ENCODE measurements at regions not wholly inside any gene's neighbourhood (a gene's known extent, or its start where the extent isn't known, plus 50 kb on each side); places are given as distances from the start of the nearest gene placed in this dataset.
"Not testable (repeated sequence)": the region's sequence is repeated elsewhere in the genome, so short reads cannot be mapped to it uniquely, and the experiment has no call there.

DNA sequence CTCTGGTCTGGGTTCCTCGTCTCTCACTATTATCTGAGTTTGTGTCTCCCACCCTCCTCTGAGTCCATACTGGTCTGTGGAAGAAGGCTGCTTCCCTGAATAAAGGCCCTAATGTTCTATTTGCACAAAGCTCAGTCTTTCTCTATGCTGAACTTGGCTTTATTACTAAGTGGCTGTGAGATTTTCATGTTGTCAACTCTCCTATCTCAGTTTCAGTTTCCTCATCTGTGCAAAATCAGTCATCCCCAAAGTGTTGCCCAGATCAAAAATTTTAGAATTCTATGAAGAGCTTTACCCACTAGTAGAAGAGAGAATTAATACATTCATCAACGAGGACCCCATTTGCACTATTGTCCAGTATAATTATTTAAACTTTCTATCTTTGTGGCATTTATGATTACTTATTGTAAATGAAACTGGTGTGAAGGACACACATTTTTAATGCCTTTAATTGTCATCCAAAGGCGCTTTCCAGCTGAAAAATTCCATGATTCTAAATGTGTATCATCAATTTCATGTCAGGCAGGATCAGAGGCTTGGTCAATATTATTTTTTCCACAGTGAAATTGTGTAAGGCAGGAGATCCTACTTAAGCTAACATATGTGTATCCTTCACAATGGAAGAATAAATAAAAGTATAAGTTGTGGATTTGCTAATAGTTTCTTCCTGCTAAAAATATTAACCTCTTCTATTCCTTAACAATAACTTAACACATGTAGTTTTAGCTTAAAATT lies 79.1 kb upstream of the EEA1 start:
- DNase-seq (ENCODE audit: low spot score) = no peak
- H3K4me2 ChIP-seq (ENCODE audit: low read length) = no peak overlapping the region
- H3K4me1 ChIP-seq (ENCODE audit: insufficient read depth, low read length, poor library complexity, severe bottlenecking) = peaks cover 6% of the 10 kb centered on the region
- no peaks in the 10 kb centered on the region for H4K20me1 ChIP-seq (ENCODE audit: insufficient read depth, low read length)
- ChIA-PET POLR2A (interaction anchor here (0.6 to 4.4 kb wide), 15 partner anchors 9 to 656 kb away, joined by 3 to 29 read pairs (median 3); no protein-coding TSS in a partner anchor), CTCF (ENCODE audit: unreplicated experiment) (no interaction called here)
- H3K27ac ChIP-seq (ENCODE audit: low read depth, low read length, poor library complexity, severe bottlenecking) = no peak overlapping the region
- H3K79me2 ChIP-seq (ENCODE audit: insufficient read depth, low read depth, low read length) = no peaks in the 10 kb centered on the region
- BruUV-seq (replicated peaks) = no TSS peak
- TF ChIP-seq, protein P1, sequence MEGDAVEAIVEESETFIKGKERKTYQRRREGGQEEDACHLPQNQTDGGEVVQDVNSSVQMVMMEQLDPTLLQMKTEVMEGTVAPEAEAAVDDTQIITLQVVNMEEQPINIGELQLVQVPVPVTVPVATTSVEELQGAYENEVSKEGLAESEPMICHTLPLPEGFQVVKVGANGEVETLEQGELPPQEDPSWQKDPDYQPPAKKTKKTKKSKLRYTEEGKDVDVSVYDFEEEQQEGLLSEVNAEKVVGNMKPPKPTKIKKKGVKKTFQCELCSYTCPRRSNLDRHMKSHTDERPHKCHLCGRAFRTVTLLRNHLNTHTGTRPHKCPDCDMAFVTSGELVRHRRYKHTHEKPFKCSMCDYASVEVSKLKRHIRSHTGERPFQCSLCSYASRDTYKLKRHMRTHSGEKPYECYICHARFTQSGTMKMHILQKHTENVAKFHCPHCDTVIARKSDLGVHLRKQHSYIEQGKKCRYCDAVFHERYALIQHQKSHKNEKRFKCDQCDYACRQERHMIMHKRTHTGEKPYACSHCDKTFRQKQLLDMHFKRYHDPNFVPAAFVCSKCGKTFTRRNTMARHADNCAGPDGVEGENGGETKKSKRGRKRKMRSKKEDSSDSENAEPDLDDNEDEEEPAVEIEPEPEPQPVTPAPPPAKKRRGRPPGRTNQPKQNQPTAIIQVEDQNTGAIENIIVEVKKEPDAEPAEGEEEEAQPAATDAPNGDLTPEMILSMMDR (conservative IDR thresholded peaks at IDR 0.05; ENCODE audit: low read length) = no peak
- TF ChIP-seq EZH2phosphoT487 (IDR thresholded peaks at IDR 0.05; ENCODE audit: borderline replicate concordance, low read depth, low read length) = no peak
- no peaks in the 10 kb centered on the region for H3K36me3 ChIP-seq (ENCODE audit: insufficient read depth, low read length)
- H3K9me3 ChIP-seq (ENCODE audit: low read length) = no peaks in the 10 kb centered on the region
- peak overlapping the region; percentile 61 for H2AFZ ChIP-seq (ENCODE audit: low read length)
- H3K4me3 ChIP-seq (ENCODE audit: low read depth, low read length, poor library complexity, severe bottlenecking) = no peak overlapping the region
- intact Hi-C loops (cut with micrococcal nuclease; ENCODE audit: unreplicated experiment) = no loop called here
- no peaks in the 10 kb centered on the region for H3K9me2 ChIP-seq (ENCODE audit: insufficient read depth, low read length)

DNA sequence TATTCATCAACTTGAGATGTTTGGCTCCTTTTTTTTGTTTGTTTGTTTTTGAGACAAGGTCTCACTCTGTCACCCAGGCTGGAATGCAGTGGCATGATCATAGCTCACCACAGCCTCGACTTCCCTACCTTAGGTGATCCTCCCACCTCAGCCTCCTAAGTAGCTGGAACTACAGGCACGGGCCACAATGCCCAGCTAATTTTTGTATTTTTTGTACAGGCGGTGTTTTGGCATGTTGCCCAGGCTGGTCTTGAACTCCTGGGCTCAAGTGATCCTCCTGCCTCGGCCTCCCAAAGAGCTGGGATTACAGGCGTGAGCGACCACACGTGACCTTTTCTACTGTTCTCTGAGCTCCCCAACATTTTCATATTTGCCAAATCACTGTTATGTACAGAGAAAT lies 79.8 kb upstream of the EEA1 start:
- H2AFZ ChIP-seq (ENCODE audit: low read length); H3K79me2 ChIP-seq (ENCODE audit: insufficient read depth, low read depth, low read length); DNase-seq (ENCODE audit: low spot score); H3K36me3 ChIP-seq (ENCODE audit: insufficient read depth, low read length); H3K9me3 ChIP-seq (ENCODE audit: low read length); H3K4me2 ChIP-seq (ENCODE audit: low read length); H4K20me1 ChIP-seq (ENCODE audit: insufficient read depth, low read length); intact Hi-C loops (cut with micrococcal nuclease; ENCODE audit: unreplicated experiment); CTCF ChIA-PET (ENCODE audit: unreplicated experiment); H3K4me3 ChIP-seq (ENCODE audit: low read depth, low read length, poor library complexity, severe bottlenecking); H3K27ac ChIP-seq (ENCODE audit: low read depth, low read length, poor library complexity, severe bottlenecking); H3K9me2 ChIP-seq (ENCODE audit: insufficient read depth, low read length); H3K4me1 ChIP-seq (ENCODE audit: insufficient read depth, low read length, poor library complexity, severe bottlenecking); BruUV-seq (replicated peaks): not testable (repeated sequence)
- POLR2A ChIA-PET = interaction anchor here (0.7 to 4.4 kb wide), 12 partner anchors 9 to 657 kb away, joined by 3 to 29 read pairs (median 3); no protein-coding TSS in a partner anchor

DNA sequence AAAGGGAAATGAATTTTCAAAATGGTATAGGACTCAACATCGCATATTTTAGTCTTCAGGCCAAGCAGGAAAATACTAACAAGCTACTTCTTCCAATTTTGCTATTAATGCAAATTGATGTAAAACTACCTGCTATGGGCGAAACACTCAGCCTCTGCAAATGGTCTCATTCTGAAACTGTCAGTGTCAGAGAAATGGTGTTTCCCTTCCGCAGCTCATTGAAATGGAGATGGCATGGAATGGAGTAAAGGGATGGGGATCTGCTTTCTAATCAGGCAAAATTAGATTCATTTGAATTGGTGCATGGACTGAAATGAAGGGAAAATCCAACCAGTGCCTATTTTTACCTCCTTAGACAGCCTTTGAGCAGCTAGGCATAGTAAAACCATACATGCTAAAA lies 80.4 kb upstream of the EEA1 start:
- intact Hi-C loops (cut with micrococcal nuclease; ENCODE audit: unreplicated experiment) = no loop called here
- TF ChIP-seq, protein P1 (conservative IDR thresholded peaks at IDR 0.05; ENCODE audit: low read length) = no peak
- no peak for TF ChIP-seq EZH2phosphoT487 (IDR thresholded peaks at IDR 0.05; ENCODE audit: borderline replicate concordance, low read depth, low read length)
- H3K4me2 ChIP-seq (ENCODE audit: low read length) = no peak overlapping the region
- ChIA-PET CTCF (ENCODE audit: unreplicated experiment) (no interaction called here), POLR2A (interaction anchor here (0.7 to 4.4 kb wide), 5 partner anchors 10 to 492 kb away, joined by 3 to 29 read pairs (median 4); no protein-coding TSS in a partner anchor)
- no peak for DNase-seq (ENCODE audit: low spot score)
- no peak overlapping the region for H3K27ac ChIP-seq (ENCODE audit: low read depth, low read length, poor library complexity, severe bottlenecking)
- no peak overlapping the region for H3K4me3 ChIP-seq (ENCODE audit: low read depth, low read length, poor library complexity, severe bottlenecking)
- no peaks in the 10 kb centered on the region for H3K9me2 ChIP-seq (ENCODE audit: insufficient read depth, low read length)
- no peak overlapping the region for H2AFZ ChIP-seq (ENCODE audit: low read length)
- no peaks in the 10 kb centered on the region for H3K9me3 ChIP-seq (ENCODE audit: low read length)
- H3K4me1 ChIP-seq (ENCODE audit: insufficient read depth, low read length, poor library complexity, severe bottlenecking) = peaks cover 6% of the 10 kb centered on the region
- H3K79me2 ChIP-seq (ENCODE audit: insufficient read depth, low read depth, low read length) = no peaks in the 10 kb centered on the region
- BruUV-seq (replicated peaks) = no TSS peak
- H4K20me1 ChIP-seq (ENCODE audit: insufficient read depth, low read length) = no peaks in the 10 kb centered on the region
- H3K36me3 ChIP-seq (ENCODE audit: insufficient read depth, low read length) = no peaks in the 10 kb centered on the region

Data from OCI-LY7 (cell line).